ENCODE measurements at regions not wholly inside any gene's neighbourhood (a gene's known extent, or its start where the extent isn't known, plus 50 kb on each side); places are given as distances from the start of the nearest gene placed in this dataset.

- H3K27me3 ChIP-seq (ENCODE audit: control insufficient read depth, insufficient read depth, low read length), result no peaks in the 10 kb centered on the region
- H3K36me3 ChIP-seq (ENCODE audit: control insufficient read depth, insufficient read depth, low read length), result no peaks in the 10 kb centered on the region
- no CpG with 5 or more reads among the region's 2 CpGs for WGBS (ENCODE audit: insufficient coverage, insufficient read length)
- H3K4me1 ChIP-seq (ENCODE audit: control insufficient read depth, insufficient read depth, low read length), result no peaks in the 10 kb centered on the region
- H3K4me3 ChIP-seq (ENCODE audit: low read length), result no peak overlapping the region
- H3K27ac ChIP-seq (ENCODE audit: low read length), result no peak overlapping the region
- H3K9me3 ChIP-seq (ENCODE audit: control insufficient read depth, insufficient read depth, low read length), result no peaks in the 10 kb centered on the region
- DNase-seq (ENCODE audit: low read depth, low spot score), result no peak
Measured at GRCh38 chr3:8261018-8261417, 240.6 kb upstream of the LMCD1 start.

GRCh38 chr3:8266730-8267131, 234.9 kb upstream of the LMCD1 start:
- Histone ChIP-seq H3K9me3 (ENCODE audit: control insufficient read depth, insufficient read depth, low read length) (no peaks in the 10 kb centered on the region), H3K27me3 (ENCODE audit: control insufficient read depth, insufficient read depth, low read length) (no peaks in the 10 kb centered on the region), H3K4me1 (ENCODE audit: control insufficient read depth, insufficient read depth, low read length) (peaks cover 2% of the 10 kb centered on the region; the same call in 1 of the 2 replicates), H3K27ac (ENCODE audit: low read length) (no peak overlapping the region), H3K36me3 (ENCODE audit: control insufficient read depth, insufficient read depth, low read length) (no peaks in the 10 kb centered on the region), H3K4me3 (ENCODE audit: low read length) (no peak overlapping the region)
- no CpG with 5 or more reads among the region's 1 CpG for WGBS (ENCODE audit: insufficient coverage, insufficient read length)
- DNase-seq (ENCODE audit: low read depth, low spot score), result no peak

GRCh38 chr3:8273479-8273878, 228.1 kb upstream of the LMCD1 start:
- DNase-seq (ENCODE audit: low read depth, low spot score), result no peak
- H3K4me1 ChIP-seq (ENCODE audit: control insufficient read depth, insufficient read depth, low read length), result no peaks in the 10 kb centered on the region
- H3K4me3 ChIP-seq (ENCODE audit: low read length), result no peak overlapping the region
- H3K27me3 ChIP-seq (ENCODE audit: control insufficient read depth, insufficient read depth, low read length), result no peaks in the 10 kb centered on the region
- no CpG with 5 or more reads among the region's 5 CpGs for WGBS (ENCODE audit: insufficient coverage, insufficient read length)
- no peaks in the 10 kb centered on the region for H3K36me3 ChIP-seq (ENCODE audit: control insufficient read depth, insufficient read depth, low read length)
- no peak overlapping the region for H3K27ac ChIP-seq (ENCODE audit: low read length)
- no peaks in the 10 kb centered on the region; the same call in 1 of the 2 replicates for H3K9me3 ChIP-seq (ENCODE audit: control insufficient read depth, insufficient read depth, low read length)

- no CpG with 5 or more reads among the region's 3 CpGs for WGBS (ENCODE audit: insufficient coverage, insufficient read length)
- Histone ChIP-seq H3K27me3 (ENCODE audit: control insufficient read depth, insufficient read depth, low read length) (no peaks in the 10 kb centered on the region), H3K36me3 (ENCODE audit: control insufficient read depth, insufficient read depth, low read length) (no peaks in the 10 kb centered on the region), H3K4me3 (ENCODE audit: low read length) (no peak overlapping the region), H3K4me1 (ENCODE audit: control insufficient read depth, insufficient read depth, low read length) (no peaks in the 10 kb centered on the region), H3K9me3 (ENCODE audit: control insufficient read depth, insufficient read depth, low read length) (no peaks in the 10 kb centered on the region; the same call in 1 of the 2 replicates), H3K27ac (ENCODE audit: low read length) (no peak overlapping the region)
- DNase-seq (ENCODE audit: low read depth, low spot score), result no peak
Measured at GRCh38 chr3:8276056-8276455, 225.6 kb upstream of the LMCD1 start.

GRCh38 chr3:8276506-8276905, 225.1 kb upstream of the LMCD1 start:
- WGBS (ENCODE audit: insufficient coverage, insufficient read length), result no CpG with 5 or more reads among the region's 2 CpGs

GRCh38 chr3:8278448-8278847, 223.2 kb upstream of the LMCD1 start:
- H3K4me3 ChIP-seq (ENCODE audit: low read length), result no peak overlapping the region
- DNase-seq (ENCODE audit: low read depth, low spot score), result no peak
- no peaks in the 10 kb centered on the region for H3K9me3 ChIP-seq (ENCODE audit: control insufficient read depth, insufficient read depth, low read length)
- H3K4me1 ChIP-seq (ENCODE audit: control insufficient read depth, insufficient read depth, low read length), result no peaks in the 10 kb centered on the region
- no peaks in the 10 kb centered on the region for H3K27me3 ChIP-seq (ENCODE audit: control insufficient read depth, insufficient read depth, low read length)
- H3K27ac ChIP-seq (ENCODE audit: low read length), result no peak overlapping the region
- no CpG with 5 or more reads among the region's 7 CpGs for WGBS (ENCODE audit: insufficient coverage, insufficient read length)
- H3K36me3 ChIP-seq (ENCODE audit: control insufficient read depth, insufficient read depth, low read length), result no peaks in the 10 kb centered on the region

More at GRCh38 chr3:8276506-8276905, 225.1 kb upstream of the LMCD1 start:
- no peak for DNase-seq (ENCODE audit: low read depth, low spot score)
- no peak overlapping the region for H3K4me3 ChIP-seq (ENCODE audit: low read length)
- no peaks in the 10 kb centered on the region for H3K27me3 ChIP-seq (ENCODE audit: control insufficient read depth, insufficient read depth, low read length)
- H3K9me3 ChIP-seq (ENCODE audit: control insufficient read depth, insufficient read depth, low read length), result no peaks in the 10 kb centered on the region; the same call in 1 of the 2 replicates
- H3K27ac ChIP-seq (ENCODE audit: low read length), result no peak overlapping the region
- H3K36me3 ChIP-seq (ENCODE audit: control insufficient read depth, insufficient read depth, low read length), result no peaks in the 10 kb centered on the region
- no peaks in the 10 kb centered on the region for H3K4me1 ChIP-seq (ENCODE audit: control insufficient read depth, insufficient read depth, low read length)

- DNase-seq (ENCODE audit: low read depth, low spot score), result no peak
- Histone ChIP-seq H3K36me3 (ENCODE audit: control insufficient read depth, insufficient read depth, low read length) (no peaks in the 10 kb centered on the region), H3K4me3 (ENCODE audit: low read length) (no peak overlapping the region), H3K4me1 (ENCODE audit: control insufficient read depth, insufficient read depth, low read length) (no peaks in the 10 kb centered on the region), H3K27ac (ENCODE audit: low read length) (no peak overlapping the region), H3K27me3 (ENCODE audit: control insufficient read depth, insufficient read depth, low read length) (no peaks in the 10 kb centered on the region), H3K9me3 (ENCODE audit: control insufficient read depth, insufficient read depth, low read length) (no peaks in the 10 kb centered on the region)
- no CpG with 5 or more reads among the region's 7 CpGs for WGBS (ENCODE audit: insufficient coverage, insufficient read length)
Measured at GRCh38 chr3:8279476-8279875, 222.1 kb upstream of the LMCD1 start.

- Histone ChIP-seq H3K27me3 (ENCODE audit: control insufficient read depth, insufficient read depth, low read length) (no peaks in the 10 kb centered on the region), H3K36me3 (ENCODE audit: control insufficient read depth, insufficient read depth, low read length) (no peaks in the 10 kb centered on the region), H3K9me3 (ENCODE audit: control insufficient read depth, insufficient read depth, low read length) (no peaks in the 10 kb centered on the region), H3K4me1 (ENCODE audit: control insufficient read depth, insufficient read depth, low read length) (no peaks in the 10 kb centered on the region), H3K4me3 (ENCODE audit: low read length) (no peak overlapping the region), H3K27ac (ENCODE audit: low read length) (no peak overlapping the region)
- no peak for DNase-seq (ENCODE audit: low read depth, low spot score)
- WGBS (ENCODE audit: insufficient coverage, insufficient read length), result no CpG with 5 or more reads among the region's 5 CpGs
Measured at GRCh38 chr3:8279886-8280550, 221.6 kb upstream of the LMCD1 start.

GRCh38 chr3:8282541-8283165, 219.0 kb upstream of the LMCD1 start:
- H3K4me3 ChIP-seq (ENCODE audit: low read length), result no peak overlapping the region
- H3K4me1 ChIP-seq (ENCODE audit: control insufficient read depth, insufficient read depth, low read length), result no peaks in the 10 kb centered on the region
- H3K27me3 ChIP-seq (ENCODE audit: control insufficient read depth, insufficient read depth, low read length), result no peaks in the 10 kb centered on the region
- no peak for DNase-seq (ENCODE audit: low read depth, low spot score)
- H3K36me3 ChIP-seq (ENCODE audit: control insufficient read depth, insufficient read depth, low read length), result no peaks in the 10 kb centered on the region
- no peak overlapping the region for H3K27ac ChIP-seq (ENCODE audit: low read length)
- H3K9me3 ChIP-seq (ENCODE audit: control insufficient read depth, insufficient read depth, low read length), result no peaks in the 10 kb centered on the region

GRCh38 chr3:8283193-8283592, 218.4 kb upstream of the LMCD1 start:
- WGBS (ENCODE audit: insufficient coverage, insufficient read length), result no CpG with 5 or more reads among the region's 1 CpG
- H3K36me3 ChIP-seq (ENCODE audit: control insufficient read depth, insufficient read depth, low read length), result no peaks in the 10 kb centered on the region
- no peaks in the 10 kb centered on the region for H3K27me3 ChIP-seq (ENCODE audit: control insufficient read depth, insufficient read depth, low read length)
- H3K27ac ChIP-seq (ENCODE audit: low read length), result no peak overlapping the region
- no peaks in the 10 kb centered on the region for H3K4me1 ChIP-seq (ENCODE audit: control insufficient read depth, insufficient read depth, low read length)
- DNase-seq (ENCODE audit: low read depth, low spot score), result no peak
- no peak overlapping the region for H3K4me3 ChIP-seq (ENCODE audit: low read length)
- H3K9me3 ChIP-seq (ENCODE audit: control insufficient read depth, insufficient read depth, low read length), result no peaks in the 10 kb centered on the region

GRCh38 chr3:8286086-8286485, 215.5 kb upstream of the LMCD1 start:
- no peaks in the 10 kb centered on the region for H3K4me1 ChIP-seq (ENCODE audit: control insufficient read depth, insufficient read depth, low read length)
- no CpG with 5 or more reads among the region's 5 CpGs for WGBS (ENCODE audit: insufficient coverage, insufficient read length)
- no peaks in the 10 kb centered on the region for H3K36me3 ChIP-seq (ENCODE audit: control insufficient read depth, insufficient read depth, low read length)
- H3K4me3 ChIP-seq (ENCODE audit: low read length), result no peak overlapping the region
- DNase-seq (ENCODE audit: low read depth, low spot score), result no peak
- H3K27me3 ChIP-seq (ENCODE audit: control insufficient read depth, insufficient read depth, low read length), result no peaks in the 10 kb centered on the region
- no peaks in the 10 kb centered on the region for H3K9me3 ChIP-seq (ENCODE audit: control insufficient read depth, insufficient read depth, low read length)
- no peak overlapping the region for H3K27ac ChIP-seq (ENCODE audit: low read length)

Data from iPS DF 6.9 (cell line).